ENCODE measurements at regions not wholly inside any gene's neighbourhood (a gene's known extent, or its start where the extent isn't known, plus 50 kb on each side); places are given as distances from the start of the nearest gene placed in this dataset.
"Not testable (repeated sequence)": the region's sequence is repeated elsewhere in the genome, so short reads cannot be mapped to it uniquely, and the experiment has no call there.

- H3K4me1 Mint-ChIP-seq: peaks cover 8% of the 10 kb centered on the region
- no peak for DNase-seq (ENCODE audit: low read depth, low spot score)
- no peaks in the 10 kb centered on the region for H3K27me3 Mint-ChIP-seq (ENCODE audit: low read depth)
- H3K27ac Mint-ChIP-seq (ENCODE audit: unreplicated experiment): no peak overlapping the region
- no peak for TF ChIP-seq CTCF (conservative IDR thresholded peaks at IDR 0.05)
- no peaks in the 10 kb centered on the region for H3K36me3 Mint-ChIP-seq (ENCODE audit: low read depth)
- peaks cover 4% of the 10 kb centered on the region for H3K9me3 Mint-ChIP-seq
- H3K4me3 Mint-ChIP-seq: no peak overlapping the region
Observed at GRCh38 chr5:82470185-82470994, 192.2 kb upstream of the RPS23 start.

- H3K9me3 Mint-ChIP-seq: peaks cover 18% of the 10 kb centered on the region
- H3K4me1 Mint-ChIP-seq: peaks cover 8% of the 10 kb centered on the region
- H3K27ac Mint-ChIP-seq (ENCODE audit: unreplicated experiment): no peak overlapping the region
- no peak for DNase-seq (ENCODE audit: low read depth, low spot score)
- no peaks in the 10 kb centered on the region for H3K36me3 Mint-ChIP-seq (ENCODE audit: low read depth)
- no peak for TF ChIP-seq CTCF (conservative IDR thresholded peaks at IDR 0.05)
- H3K27me3 Mint-ChIP-seq (ENCODE audit: low read depth): no peaks in the 10 kb centered on the region
- H3K4me3 Mint-ChIP-seq: no peak overlapping the region
Observed at GRCh38 chr5:82466986-82467561, 188.9 kb upstream of the RPS23 start.

GRCh38 chr5:82465235-82465634 is 187.1 kb upstream of the RPS23 start:
- Mint-ChIP-seq H3K36me3 (ENCODE audit: low read depth) (peaks cover 6% of the 10 kb centered on the region), H3K27ac (ENCODE audit: unreplicated experiment) (no peak overlapping the region), H3K9me3 (peaks cover 24% of the 10 kb centered on the region), H3K27me3 (ENCODE audit: low read depth) (no peaks in the 10 kb centered on the region), H3K4me1 (peaks cover 8% of the 10 kb centered on the region), H3K4me3 (no peak overlapping the region)
- DNase-seq (ENCODE audit: low read depth, low spot score): no peak
- TF ChIP-seq CTCF (conservative IDR thresholded peaks at IDR 0.05): no peak

- Mint-ChIP-seq H3K27me3 (ENCODE audit: low read depth) (no peaks in the 10 kb centered on the region), H3K27ac (ENCODE audit: unreplicated experiment) (no peak overlapping the region), H3K36me3 (ENCODE audit: low read depth) (peaks cover 17% of the 10 kb centered on the region), H3K9me3 (peaks cover 31% of the 10 kb centered on the region), H3K4me3 (no peak overlapping the region), H3K4me1 (no peaks in the 10 kb centered on the region)
- no peak for DNase-seq (ENCODE audit: low read depth, low spot score)
- TF ChIP-seq CTCF (conservative IDR thresholded peaks at IDR 0.05): no peak
Observed at GRCh38 chr5:82459626-82460025, 181.5 kb upstream of the RPS23 start.

GRCh38 chr5:82455317-82455716 is 177.2 kb upstream of the RPS23 start:
- not testable (repeated sequence) for H3K27ac Mint-ChIP-seq (ENCODE audit: unreplicated experiment); H3K4me3 Mint-ChIP-seq; DNase-seq (ENCODE audit: low read depth, low spot score); H3K4me1 Mint-ChIP-seq; H3K27me3 Mint-ChIP-seq (ENCODE audit: low read depth)
- H3K9me3 Mint-ChIP-seq: peaks cover 16% of the 10 kb centered on the region
- H3K36me3 Mint-ChIP-seq (ENCODE audit: low read depth): peaks cover 20% of the 10 kb centered on the region

- no peak for TF ChIP-seq CTCF (conservative IDR thresholded peaks at IDR 0.05)
- Mint-ChIP-seq H3K4me1 (no peaks in the 10 kb centered on the region), H3K4me3 (no peak overlapping the region), H3K9me3 (peaks cover 2% of the 10 kb centered on the region), H3K27me3 (ENCODE audit: low read depth) (no peaks in the 10 kb centered on the region), H3K27ac (ENCODE audit: unreplicated experiment) (no peak overlapping the region), H3K36me3 (ENCODE audit: low read depth) (peaks cover 9% of the 10 kb centered on the region)
- DNase-seq (ENCODE audit: low read depth, low spot score): no peak
Observed at GRCh38 chr5:82448374-82448773, 170.2 kb upstream of the RPS23 start.

Measured in neural crest cell (in vitro differentiated cells).